ENCODE measurements at regions not wholly inside any gene's neighbourhood (a gene's known extent, or its start where the extent isn't known, plus 50 kb on each side); places are given as distances from the start of the nearest gene placed in this dataset.

- ATAC-seq: no peak
- 86 to 88% methylated on average over 1 to 3 of the region's 4 CpGs for WGBS, 2 donors (ENCODE audit: low coverage in 1 of 2)
- H3K27ac ChIP-seq: no peak overlapping the region
- H3K27me3 ChIP-seq: no peaks in the 10 kb centered on the region
- no peak overlapping the region for H3K4me3 ChIP-seq
- H3K36me3 ChIP-seq: no peaks in the 10 kb centered on the region
- no peaks in the 10 kb centered on the region for H3K9me3 ChIP-seq
- no peak for TF ChIP-seq EP300 (IDR thresholded peaks at IDR 0.05)
- no peak for TF ChIP-seq CTCF (IDR thresholded peaks at IDR 0.05)
- H3K4me1 ChIP-seq: peaks cover 0 to 35% (median 0%) of the 10 kb centered on the region in 3 donors
These were observed 151.6 kb downstream of the TTC32 start for GRCh38 chr2:19750136-19750535.

- TF ChIP-seq CTCF (IDR thresholded peaks at IDR 0.05) (no peak), POLR2AphosphoS5 (IDR thresholded peaks at IDR 0.05) (no peak), POLR2A (IDR thresholded peaks at IDR 0.05) (no peak), EP300 (IDR thresholded peaks at IDR 0.05) (no peak)
- no peak overlapping the region for H3K27ac ChIP-seq
- no peak overlapping the region for H3K4me3 ChIP-seq
These were observed 152.3 kb downstream of the TTC32 start for GRCh38 chr2:19749507-19749836.

DNA sequence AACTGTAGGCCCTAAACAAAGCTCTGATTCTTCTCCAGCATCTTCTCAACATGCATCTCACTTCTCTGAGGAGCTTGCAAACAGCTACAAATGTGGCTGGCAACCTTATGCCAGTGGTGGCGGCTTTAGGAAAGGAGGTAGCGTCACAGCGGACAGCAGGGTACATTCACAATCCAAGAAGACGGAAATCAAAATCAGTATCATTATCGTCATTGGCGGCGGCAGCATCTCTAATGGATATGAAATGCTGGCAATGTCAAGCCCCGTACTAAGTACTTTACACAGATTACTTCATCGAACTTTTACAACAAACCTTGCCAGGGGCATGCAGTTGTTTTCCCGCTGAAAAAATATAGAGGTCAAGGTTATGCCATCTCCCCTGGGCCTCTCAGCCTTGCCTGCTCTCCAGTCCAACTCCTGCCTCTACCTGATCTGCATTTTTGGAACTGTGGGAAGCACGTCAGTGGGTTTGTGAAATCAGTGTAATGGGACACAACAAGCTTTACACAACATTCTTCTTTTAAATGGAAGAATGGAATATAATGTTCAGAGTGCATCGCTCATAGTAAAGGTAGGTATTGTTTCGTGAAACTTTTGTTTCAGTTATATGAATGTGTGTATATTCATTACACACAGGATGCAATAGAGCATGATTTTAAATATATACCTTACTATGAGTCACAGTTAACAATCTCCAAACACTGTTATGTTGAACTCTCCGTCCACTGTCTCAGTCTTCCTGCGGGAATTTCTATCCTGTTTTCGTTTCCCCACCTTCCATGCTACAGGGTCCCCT is 152.9 kb downstream of the TTC32 start:
- peaks cover 0 to 35% (median 0%) of the 10 kb centered on the region in 3 donors for H3K4me1 ChIP-seq
- no peak for ATAC-seq
- H3K27ac ChIP-seq: no peak overlapping the region
- 84 to 92% methylated on average over 12 to 14 of the region's 16 CpGs for WGBS, 2 donors (ENCODE audit: low coverage in 1 of 2)
- no peaks in the 10 kb centered on the region for H3K9me3 ChIP-seq
- no peak overlapping the region for H3K4me3 ChIP-seq
- H3K36me3 ChIP-seq: no peaks in the 10 kb centered on the region
- H3K27me3 ChIP-seq: no peaks in the 10 kb centered on the region
- TF ChIP-seq EP300 (IDR thresholded peaks at IDR 0.05) (no peak), CTCF (IDR thresholded peaks at IDR 0.05) (no peak), POLR2AphosphoS5 (IDR thresholded peaks at IDR 0.05) (no peak), POLR2A (IDR thresholded peaks at IDR 0.05) (no peak)

More at GRCh38 chr2:19749507-19749836, 152.3 kb downstream of the TTC32 start:
- ATAC-seq: no peak
- H3K4me1 ChIP-seq: peaks cover 0 to 35% (median 0%) of the 10 kb centered on the region in 3 donors
- no peaks in the 10 kb centered on the region for H3K27me3 ChIP-seq
- WGBS, 2 donors (ENCODE audit: low coverage in 1 of 2): no CpG with 5 or more reads among the region's 3 CpGs
- no peaks in the 10 kb centered on the region for H3K36me3 ChIP-seq
- no peaks in the 10 kb centered on the region for H3K9me3 ChIP-seq

DNA sequence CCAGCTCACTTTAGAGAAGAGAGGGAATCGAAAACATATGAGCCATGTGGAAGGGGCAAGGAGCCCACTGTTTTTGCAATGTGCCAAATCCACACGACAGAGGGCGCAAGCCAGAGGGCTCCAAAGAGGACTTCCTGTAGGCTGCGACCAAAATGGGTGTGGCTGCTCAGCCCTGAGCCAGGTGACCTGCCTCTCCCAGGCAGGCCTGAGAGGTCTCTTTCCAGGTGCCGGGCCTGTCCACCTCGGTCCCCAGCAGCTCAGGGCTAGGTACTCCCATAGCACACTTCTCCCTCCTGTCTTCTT is 153.8 kb downstream of the TTC32 start:
- peaks cover 0 to 32% (median 0%) of the 10 kb centered on the region in 3 donors for H3K4me1 ChIP-seq
- no peak overlapping the region for H3K27ac ChIP-seq
- no peak overlapping the region for H3K4me3 ChIP-seq
- WGBS, 2 donors (ENCODE audit: low coverage in 1 of 2): no CpG with 5 or more reads among the region's 6 CpGs
- no peaks in the 10 kb centered on the region for H3K9me3 ChIP-seq
- TF ChIP-seq CTCF (IDR thresholded peaks at IDR 0.05): no peak
- no peak for TF ChIP-seq EP300 (IDR thresholded peaks at IDR 0.05)
- TF ChIP-seq POLR2A (IDR thresholded peaks at IDR 0.05): no peak
- no peak for TF ChIP-seq POLR2AphosphoS5 (IDR thresholded peaks at IDR 0.05)
- no peak for ATAC-seq
- no peaks in the 10 kb centered on the region for H3K27me3 ChIP-seq
- no peaks in the 10 kb centered on the region for H3K36me3 ChIP-seq

DNA sequence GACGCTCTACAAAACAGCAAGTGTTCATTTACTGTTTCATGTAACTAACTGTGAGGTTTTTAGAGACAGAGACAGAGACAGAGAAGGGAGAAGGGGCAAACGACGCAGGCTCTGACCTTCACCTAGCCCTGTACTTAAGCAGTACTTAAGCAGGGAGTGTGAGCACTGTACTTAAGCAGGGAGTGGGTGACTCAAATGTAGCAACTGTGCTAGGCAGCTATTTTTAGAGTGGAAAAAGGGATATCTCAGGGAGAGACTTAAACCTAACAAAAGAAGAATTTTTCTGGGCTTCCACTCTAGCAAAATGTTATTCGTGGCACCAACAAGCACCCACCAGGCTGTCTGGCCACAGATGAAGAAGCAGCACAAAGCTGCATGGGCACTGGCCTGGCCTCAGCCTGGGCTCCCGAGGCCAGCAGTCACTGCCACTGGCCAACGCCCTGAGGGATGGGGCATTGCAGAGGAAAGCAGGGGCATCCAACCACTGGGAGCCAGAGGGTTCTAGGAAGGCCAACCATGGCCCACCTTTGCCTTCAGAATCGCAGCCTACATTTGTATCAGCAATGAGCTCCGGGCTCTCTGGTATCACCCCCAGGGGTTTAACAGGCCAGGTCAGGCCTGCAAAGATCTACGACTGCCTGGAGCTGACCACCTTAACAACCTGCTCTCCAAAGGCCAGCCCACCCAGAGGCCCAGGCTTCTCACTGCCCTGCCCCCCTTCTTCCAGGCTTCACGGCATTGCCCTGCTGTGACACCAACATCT is 154.3 kb downstream of the TTC32 start:
- WGBS, 2 donors (ENCODE audit: low coverage in 1 of 2): 39 to 74% methylated on average over 3 to 6 of the region's 10 CpGs
- Histone ChIP-seq H3K4me1 (peaks cover 0 to 26% (median 0%) of the 10 kb centered on the region in 3 donors), H3K27ac (peak overlapping the region in 1 of 4 donors; percentile 14), H3K9me3 (no peaks in the 10 kb centered on the region), H3K4me3 (no peak overlapping the region), H3K27me3 (no peaks in the 10 kb centered on the region), H3K36me3 (no peaks in the 10 kb centered on the region)
- no peak for TF ChIP-seq CTCF (IDR thresholded peaks at IDR 0.05)
- no peak for TF ChIP-seq POLR2A (IDR thresholded peaks at IDR 0.05)
- no peak for TF ChIP-seq POLR2AphosphoS5 (IDR thresholded peaks at IDR 0.05)
- no peak for TF ChIP-seq EP300 (IDR thresholded peaks at IDR 0.05)
- ATAC-seq: no peak
